Stomach (tissue), 4 donors: ENCODE measurements at regions not wholly inside any gene's neighbourhood (a gene's known extent, or its start where the extent isn't known, plus 50 kb on each side); places are given as distances from the start of the nearest gene placed in this dataset.

Experiments used
- EP300 ChIP-seq: sonication (generic); formaldehyde crosslinking; IDR thresholded peaks from one replicate; pipeline ENCODE4 v1.6.1; 2017; ENCODE audit warnings: antibody characterized with exemption
- POLR2A ChIP-seq, 4 donors: fragments of 450-650 bp; IDR thresholded peaks; one replicate each; pipeline ENCODE4 v1.6.1; 2016; ENCODE audit warnings: antibody characterized with exemption in 4 of 4, control low read depth in 2 of 4, mild to moderate bottlenecking in 1 of 4, moderate library complexity in 1 of 4
- TF ChIP-seq, protein P1 (sequence below), 7 experiments: fragments of 450-650 bp in 4 of 7; fragments of 200-600 bp in 3 of 7; sonication (generic) in 3 of 7; IDR thresholded peaks; one replicate each; pipeline ENCODE4 v1.5.1; 2016 to 2019; ENCODE audit warnings: antibody characterized with exemption in 7 of 7, control low read depth in 2 of 7, mild to moderate bottlenecking in 1 of 7

GRCh38 chr14:43169722-43170121 is 1337.4 kb downstream of the FSCB start:
- no peak for TF ChIP-seq EP300
- TF ChIP-seq, protein P1, sequence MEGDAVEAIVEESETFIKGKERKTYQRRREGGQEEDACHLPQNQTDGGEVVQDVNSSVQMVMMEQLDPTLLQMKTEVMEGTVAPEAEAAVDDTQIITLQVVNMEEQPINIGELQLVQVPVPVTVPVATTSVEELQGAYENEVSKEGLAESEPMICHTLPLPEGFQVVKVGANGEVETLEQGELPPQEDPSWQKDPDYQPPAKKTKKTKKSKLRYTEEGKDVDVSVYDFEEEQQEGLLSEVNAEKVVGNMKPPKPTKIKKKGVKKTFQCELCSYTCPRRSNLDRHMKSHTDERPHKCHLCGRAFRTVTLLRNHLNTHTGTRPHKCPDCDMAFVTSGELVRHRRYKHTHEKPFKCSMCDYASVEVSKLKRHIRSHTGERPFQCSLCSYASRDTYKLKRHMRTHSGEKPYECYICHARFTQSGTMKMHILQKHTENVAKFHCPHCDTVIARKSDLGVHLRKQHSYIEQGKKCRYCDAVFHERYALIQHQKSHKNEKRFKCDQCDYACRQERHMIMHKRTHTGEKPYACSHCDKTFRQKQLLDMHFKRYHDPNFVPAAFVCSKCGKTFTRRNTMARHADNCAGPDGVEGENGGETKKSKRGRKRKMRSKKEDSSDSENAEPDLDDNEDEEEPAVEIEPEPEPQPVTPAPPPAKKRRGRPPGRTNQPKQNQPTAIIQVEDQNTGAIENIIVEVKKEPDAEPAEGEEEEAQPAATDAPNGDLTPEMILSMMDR (IDR thresholded peaks at IDR 0.05): no peak
- no peak for TF ChIP-seq POLR2A (IDR thresholded peaks at IDR 0.05)
